Heart left ventricle (tissue), 13 donors: ENCODE measurements at regions not wholly inside any gene's neighbourhood (a gene's known extent, or its start where the extent isn't known, plus 50 kb on each side); places are given as distances from the start of the nearest gene placed in this dataset.

Source experiments
- POLR2A ChIP-seq, 2 donors: fragments of 450-650 bp; IDR thresholded peaks; one replicate each; pipeline ENCODE4 v1.6.1; 2017; ENCODE audit warnings: antibody characterized with exemption in 2 of 2, mild to moderate bottlenecking in 2 of 2, moderate library complexity in 2 of 2
- TF ChIP-seq, protein P1 (sequence below), 12 donors: fragments of 200-600 bp; sonication (generic) in 4 of 12; IDR thresholded peaks; one replicate each; pipeline versions ENCODE4 v1.5.0 to v1.8.0; 2018 to 2022; ENCODE audit warnings: antibody characterized with exemption in 12 of 12, mild to moderate bottlenecking in 5 of 12
- donor health status: ischemic (EF 13 %, LVEDD 7.1; RV severe dilation, severe dysfunction).
- donor health status: DM: no; HTN: yes; CAD: no.
- donor health status: DM: no; HTN: no; CAD: no.
- donor health status: ischemic (EF 25% LVEDD 6.9; RV normal size, moderate dysfunction).
- donor health status: ischemic (EF 25% LVEDD 5.7; RV mildly dilated, moderate dysfunction).
- donor health status: ischemic (EF 35%, LVEDD 5.7; RV mildly dilated, moderate dysfunction).
- donor health status: nonischemic (EF 11% LVEDD 7.7; RV severe dilation, severe dysfunction).
- donor health status: DM: yes; HTN: yes; CAD: no.
- donor health status: PGD.
- donor health status: ischemic (EF 29% LVEDD 5.4; RV normal size, mild dysfunction).
- donor health status: nonischemic (EF 23%, LVEDD 6.1; RV moderate dilation, normal function).

DNA sequence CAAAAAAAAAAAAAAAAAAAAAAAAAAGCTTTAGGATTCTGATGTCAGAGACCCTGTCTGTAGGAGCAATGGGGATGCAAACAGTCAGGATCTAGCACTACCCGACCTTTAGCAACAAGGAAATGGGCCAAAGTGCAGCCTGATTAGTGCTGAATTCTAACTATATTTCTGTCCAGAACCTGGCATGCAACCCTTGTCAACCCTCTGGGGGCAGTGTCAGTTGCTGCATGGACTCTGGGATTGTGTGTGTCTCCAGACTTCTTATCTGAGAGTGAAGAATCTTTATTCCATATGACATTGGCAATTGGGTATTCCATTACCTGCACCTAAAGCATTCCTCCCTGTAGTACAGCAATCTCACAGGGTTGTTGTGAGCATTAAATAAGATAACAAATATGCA is 120.3 kb upstream of the CRHR1 start:
- TF ChIP-seq, protein P1, sequence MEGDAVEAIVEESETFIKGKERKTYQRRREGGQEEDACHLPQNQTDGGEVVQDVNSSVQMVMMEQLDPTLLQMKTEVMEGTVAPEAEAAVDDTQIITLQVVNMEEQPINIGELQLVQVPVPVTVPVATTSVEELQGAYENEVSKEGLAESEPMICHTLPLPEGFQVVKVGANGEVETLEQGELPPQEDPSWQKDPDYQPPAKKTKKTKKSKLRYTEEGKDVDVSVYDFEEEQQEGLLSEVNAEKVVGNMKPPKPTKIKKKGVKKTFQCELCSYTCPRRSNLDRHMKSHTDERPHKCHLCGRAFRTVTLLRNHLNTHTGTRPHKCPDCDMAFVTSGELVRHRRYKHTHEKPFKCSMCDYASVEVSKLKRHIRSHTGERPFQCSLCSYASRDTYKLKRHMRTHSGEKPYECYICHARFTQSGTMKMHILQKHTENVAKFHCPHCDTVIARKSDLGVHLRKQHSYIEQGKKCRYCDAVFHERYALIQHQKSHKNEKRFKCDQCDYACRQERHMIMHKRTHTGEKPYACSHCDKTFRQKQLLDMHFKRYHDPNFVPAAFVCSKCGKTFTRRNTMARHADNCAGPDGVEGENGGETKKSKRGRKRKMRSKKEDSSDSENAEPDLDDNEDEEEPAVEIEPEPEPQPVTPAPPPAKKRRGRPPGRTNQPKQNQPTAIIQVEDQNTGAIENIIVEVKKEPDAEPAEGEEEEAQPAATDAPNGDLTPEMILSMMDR (IDR thresholded peaks at IDR 0.05) = no peak
- no peak for TF ChIP-seq POLR2A (IDR thresholded peaks at IDR 0.05)
